ENCODE measurements at regions not wholly inside any gene's neighbourhood (a gene's known extent, or its start where the extent isn't known, plus 50 kb on each side); places are given as distances from the start of the nearest gene placed in this dataset.

GRCh38 chr11:90947930-90948329, 725.1 kb upstream of the CHORDC1 start:
- Histone ChIP-seq H2AK5ac (ENCODE audit: low read depth, low read length) (no peak overlapping the region), H3K4me3 (ENCODE audit: low read length in 2 of 2) (no peak overlapping the region), H2BK5ac (ENCODE audit: low read length) (no peak overlapping the region), H3K79me1 (ENCODE audit: low read depth, low read length) (no peaks in the 10 kb centered on the region), H3K27me3 (ENCODE audit: control insufficient read depth in 3 of 3, insufficient read depth in 3 of 3, low read depth in 1 of 3, low read length in 3 of 3) (no peaks in the 10 kb centered on the region), H3K27ac (replicated peaks; ENCODE audit: low read length) (no peak overlapping the region), H2AFZ (ENCODE audit: low read length) (no peak overlapping the region), H3K4ac (ENCODE audit: low read length) (no peak overlapping the region), H3K18ac (ENCODE audit: low read length) (no peak overlapping the region), H3K9me3 (replicated peaks in 1 of 2; ENCODE audit: control insufficient read depth in 2 of 2, insufficient read depth in 1 of 2, low read depth in 1 of 2, low read length in 2 of 2) (no peaks in the 10 kb centered on the region), H3K4me1 (ENCODE audit: control insufficient read depth in 2 of 2, insufficient read depth in 1 of 2, low read depth in 1 of 2, low read length in 2 of 2) (no peaks in the 10 kb centered on the region), H3K23ac (ENCODE audit: low read depth, low read length, poor library complexity) (no peak overlapping the region), H3K9ac (ENCODE audit: low read depth, low read length, poor library complexity) (no peak overlapping the region), H3K4me2 (ENCODE audit: insufficient read depth, low read length, poor library complexity, severe bottlenecking) (no peak overlapping the region), H2BK120ac (ENCODE audit: low read depth, low read length) (no peak overlapping the region), H2BK12ac (ENCODE audit: low read length) (no peak overlapping the region), H2BK15ac (ENCODE audit: low read length) (no peak overlapping the region), H4K91ac (ENCODE audit: low read depth, low read length, poor library complexity) (no peak overlapping the region), H4K8ac (ENCODE audit: low read depth, low read length) (no peak overlapping the region), H3K36me3 (replicated peaks in 1 of 2; ENCODE audit: control insufficient read depth in 2 of 2, insufficient read depth in 2 of 2, low read length in 2 of 2) (no peaks in the 10 kb centered on the region), H3K14ac (ENCODE audit: low read length) (no peak overlapping the region)
- no peak for DNase-seq (ENCODE audit: low spot score)

- no peak overlapping the region for H2BK15ac ChIP-seq (ENCODE audit: low read length)
- WGBS, 2 donors (ENCODE audit: extremely low coverage in 2 of 2, insufficient read length in 2 of 2, insufficient replicate concordance in 1 of 2) = no CpG with 5 or more reads among the region's 1 CpG
- H3K9me3 ChIP-seq (replicated peaks in 1 of 2; ENCODE audit: control insufficient read depth in 2 of 2, insufficient read depth in 1 of 2, low read depth in 1 of 2, low read length in 2 of 2) = peaks cover 0 to 2% of the 10 kb centered on the region in 2 donors
- no peak overlapping the region for H3K4ac ChIP-seq (ENCODE audit: low read length)
- H4K8ac ChIP-seq (ENCODE audit: low read depth, low read length) = no peak overlapping the region
- H4K91ac ChIP-seq (ENCODE audit: low read depth, low read length, poor library complexity) = no peak overlapping the region
- H2BK12ac ChIP-seq (ENCODE audit: low read length) = no peak overlapping the region
- no peak overlapping the region for H2AFZ ChIP-seq (ENCODE audit: low read length)
- no peak for DNase-seq (ENCODE audit: low spot score)
- H3K79me1 ChIP-seq (ENCODE audit: low read depth, low read length) = no peaks in the 10 kb centered on the region
- H3K36me3 ChIP-seq (replicated peaks in 1 of 2; ENCODE audit: control insufficient read depth in 2 of 2, insufficient read depth in 2 of 2, low read length in 2 of 2) = no peaks in the 10 kb centered on the region
- H3K14ac ChIP-seq (ENCODE audit: low read length) = no peak overlapping the region
- no peak overlapping the region for H3K4me3 ChIP-seq (ENCODE audit: low read length in 2 of 2)
- no peak overlapping the region for H2AK5ac ChIP-seq (ENCODE audit: low read depth, low read length)
- H3K9ac ChIP-seq (ENCODE audit: low read depth, low read length, poor library complexity) = no peak overlapping the region
- no peak overlapping the region for H2BK120ac ChIP-seq (ENCODE audit: low read depth, low read length)
- H2BK5ac ChIP-seq (ENCODE audit: low read length) = no peak overlapping the region
- H3K27ac ChIP-seq (replicated peaks; ENCODE audit: low read length) = no peak overlapping the region
- H3K4me2 ChIP-seq (ENCODE audit: insufficient read depth, low read length, poor library complexity, severe bottlenecking) = no peak overlapping the region
- no peaks in the 10 kb centered on the region for H3K27me3 ChIP-seq (ENCODE audit: control insufficient read depth in 3 of 3, insufficient read depth in 3 of 3, low read depth in 1 of 3, low read length in 3 of 3)
- H3K23ac ChIP-seq (ENCODE audit: low read depth, low read length, poor library complexity) = no peak overlapping the region
- no peak overlapping the region for H3K18ac ChIP-seq (ENCODE audit: low read length)
- H3K4me1 ChIP-seq (ENCODE audit: control insufficient read depth in 2 of 2, insufficient read depth in 1 of 2, low read depth in 1 of 2, low read length in 2 of 2) = no peaks in the 10 kb centered on the region
Measured at GRCh38 chr11:90930252-90930651, 707.4 kb upstream of the CHORDC1 start.

- H2AK5ac ChIP-seq (ENCODE audit: low read depth, low read length) = no peak overlapping the region
Measured at GRCh38 chr11:90919332-90919731, 696.5 kb upstream of the CHORDC1 start.

GRCh38 chr11:90916706-90917105, 693.9 kb upstream of the CHORDC1 start:
- Histone ChIP-seq H2BK12ac (ENCODE audit: low read length) (no peak overlapping the region), H4K91ac (ENCODE audit: low read depth, low read length, poor library complexity) (no peak overlapping the region), H3K4me3 (ENCODE audit: low read length in 2 of 2) (no peak overlapping the region), H2AFZ (ENCODE audit: low read length) (no peak overlapping the region), H3K14ac (ENCODE audit: low read length) (no peak overlapping the region), H4K8ac (ENCODE audit: low read depth, low read length) (no peak overlapping the region), H3K36me3 (replicated peaks in 1 of 2; ENCODE audit: control insufficient read depth in 2 of 2, insufficient read depth in 2 of 2, low read length in 2 of 2) (no peaks in the 10 kb centered on the region), H2BK15ac (ENCODE audit: low read length) (no peak overlapping the region), H2AK5ac (ENCODE audit: low read depth, low read length) (no peak overlapping the region), H3K27me3 (ENCODE audit: control insufficient read depth in 3 of 3, insufficient read depth in 3 of 3, low read depth in 1 of 3, low read length in 3 of 3) (no peaks in the 10 kb centered on the region), H3K4ac (ENCODE audit: low read length) (no peak overlapping the region), H2BK5ac (ENCODE audit: low read length) (no peak overlapping the region), H3K4me1 (ENCODE audit: control insufficient read depth in 2 of 2, insufficient read depth in 1 of 2, low read depth in 1 of 2, low read length in 2 of 2) (no peaks in the 10 kb centered on the region), H3K23ac (ENCODE audit: low read depth, low read length, poor library complexity) (no peak overlapping the region), H3K27ac (replicated peaks; ENCODE audit: low read length) (no peak overlapping the region), H3K18ac (ENCODE audit: low read length) (no peak overlapping the region), H3K79me1 (ENCODE audit: low read depth, low read length) (no peaks in the 10 kb centered on the region), H3K9me3 (replicated peaks in 1 of 2; ENCODE audit: control insufficient read depth in 2 of 2, insufficient read depth in 1 of 2, low read depth in 1 of 2, low read length in 2 of 2) (no peaks in the 10 kb centered on the region), H2BK120ac (ENCODE audit: low read depth, low read length) (no peak overlapping the region), H3K9ac (ENCODE audit: low read depth, low read length, poor library complexity) (no peak overlapping the region), H3K4me2 (ENCODE audit: insufficient read depth, low read length, poor library complexity, severe bottlenecking) (no peak overlapping the region)
- DNase-seq (ENCODE audit: low spot score) = no peak

More at GRCh38 chr11:90919332-90919731, 696.5 kb upstream of the CHORDC1 start:
- Histone ChIP-seq H3K4me3 (ENCODE audit: low read length in 2 of 2) (no peak overlapping the region), H4K8ac (ENCODE audit: low read depth, low read length) (no peak overlapping the region), H2BK12ac (ENCODE audit: low read length) (no peak overlapping the region), H3K18ac (ENCODE audit: low read length) (no peak overlapping the region), H3K4me1 (ENCODE audit: control insufficient read depth in 2 of 2, insufficient read depth in 1 of 2, low read depth in 1 of 2, low read length in 2 of 2) (no peaks in the 10 kb centered on the region), H3K9me3 (replicated peaks in 1 of 2; ENCODE audit: control insufficient read depth in 2 of 2, insufficient read depth in 1 of 2, low read depth in 1 of 2, low read length in 2 of 2) (no peaks in the 10 kb centered on the region), H2BK5ac (ENCODE audit: low read length) (no peak overlapping the region), H2AFZ (ENCODE audit: low read length) (no peak overlapping the region), H3K23ac (ENCODE audit: low read depth, low read length, poor library complexity) (no peak overlapping the region), H3K36me3 (replicated peaks in 1 of 2; ENCODE audit: control insufficient read depth in 2 of 2, insufficient read depth in 2 of 2, low read length in 2 of 2) (no peaks in the 10 kb centered on the region), H3K27me3 (ENCODE audit: control insufficient read depth in 3 of 3, insufficient read depth in 3 of 3, low read depth in 1 of 3, low read length in 3 of 3) (no peaks in the 10 kb centered on the region), H3K4ac (ENCODE audit: low read length) (no peak overlapping the region), H3K14ac (ENCODE audit: low read length) (no peak overlapping the region), H3K27ac (replicated peaks; ENCODE audit: low read length) (no peak overlapping the region), H2BK15ac (ENCODE audit: low read length) (no peak overlapping the region), H3K79me1 (ENCODE audit: low read depth, low read length) (no peaks in the 10 kb centered on the region), H3K9ac (ENCODE audit: low read depth, low read length, poor library complexity) (no peak overlapping the region), H2BK120ac (ENCODE audit: low read depth, low read length) (no peak overlapping the region), H4K91ac (ENCODE audit: low read depth, low read length, poor library complexity) (no peak overlapping the region), H3K4me2 (ENCODE audit: insufficient read depth, low read length, poor library complexity, severe bottlenecking) (no peak overlapping the region)
- WGBS, 2 donors (ENCODE audit: extremely low coverage in 2 of 2, insufficient read length in 2 of 2, insufficient replicate concordance in 1 of 2) = no CpG with 5 or more reads among the region's 2 CpGs
- DNase-seq (ENCODE audit: low spot score) = no peak
